Fibroblast of lung (primary cell): ENCODE measurements at regions not wholly inside any gene's neighbourhood (a gene's known extent, or its start where the extent isn't known, plus 50 kb on each side); places are given as distances from the start of the nearest gene placed in this dataset.

Experiments
- EZH2 ChIP-seq: IDR thresholded peaks from 2 replicates; pipeline ENCODE4 v1.5.1; 2012; ENCODE audit warnings: low read length, control low read depth, mild to moderate bottlenecking; ENCODE audit errors: missing control alignments
- TF ChIP-seq, protein P1 (sequence below), 2 donors: IDR thresholded peaks in 1 of 2; conservative IDR thresholded peaks in 1 of 2; 1 replicate in 1 of 2; 2 replicates in 1 of 2; pipeline ENCODE4 v1.5.1; 2011 to 2012; ENCODE audit warnings: low read length in 2 of 2, control low read depth in 1 of 2, inconsistent platforms in 1 of 2, low read depth in 1 of 2, mild to moderate bottlenecking in 1 of 2

DNA sequence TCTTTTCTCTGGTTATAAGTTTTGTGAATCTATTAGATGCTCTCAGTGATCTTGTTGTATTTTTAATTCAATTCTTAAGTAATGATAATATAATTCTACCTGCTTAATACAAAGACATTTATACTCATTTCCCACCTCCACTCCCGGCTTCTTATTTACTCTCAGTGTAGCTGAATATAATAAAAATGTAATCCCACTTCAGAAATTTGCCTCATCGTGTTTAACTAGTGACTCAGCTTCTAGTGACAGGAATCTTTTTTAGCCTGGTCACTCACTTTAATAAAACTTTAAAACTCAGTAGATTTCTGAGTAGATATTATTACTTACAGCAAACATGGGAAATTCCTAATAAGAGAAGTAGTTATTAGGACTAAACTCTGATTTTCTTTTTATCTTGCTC lies 1506.2 kb upstream of the LRRTM3 start:
- TF ChIP-seq, protein P1, sequence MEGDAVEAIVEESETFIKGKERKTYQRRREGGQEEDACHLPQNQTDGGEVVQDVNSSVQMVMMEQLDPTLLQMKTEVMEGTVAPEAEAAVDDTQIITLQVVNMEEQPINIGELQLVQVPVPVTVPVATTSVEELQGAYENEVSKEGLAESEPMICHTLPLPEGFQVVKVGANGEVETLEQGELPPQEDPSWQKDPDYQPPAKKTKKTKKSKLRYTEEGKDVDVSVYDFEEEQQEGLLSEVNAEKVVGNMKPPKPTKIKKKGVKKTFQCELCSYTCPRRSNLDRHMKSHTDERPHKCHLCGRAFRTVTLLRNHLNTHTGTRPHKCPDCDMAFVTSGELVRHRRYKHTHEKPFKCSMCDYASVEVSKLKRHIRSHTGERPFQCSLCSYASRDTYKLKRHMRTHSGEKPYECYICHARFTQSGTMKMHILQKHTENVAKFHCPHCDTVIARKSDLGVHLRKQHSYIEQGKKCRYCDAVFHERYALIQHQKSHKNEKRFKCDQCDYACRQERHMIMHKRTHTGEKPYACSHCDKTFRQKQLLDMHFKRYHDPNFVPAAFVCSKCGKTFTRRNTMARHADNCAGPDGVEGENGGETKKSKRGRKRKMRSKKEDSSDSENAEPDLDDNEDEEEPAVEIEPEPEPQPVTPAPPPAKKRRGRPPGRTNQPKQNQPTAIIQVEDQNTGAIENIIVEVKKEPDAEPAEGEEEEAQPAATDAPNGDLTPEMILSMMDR (conservative IDR thresholded peaks at IDR 0.05 in 1 of 2, IDR thresholded peaks at IDR 0.05 in 1 of 2; ENCODE audit: low read depth in 1 of 2, low read length in 2 of 2), result no peak
- TF ChIP-seq EZH2, result no peak
